NCI-H1694 treated with DMSO at 0.1 percent for 48 hours (cell line): ENCODE measurements at regions not wholly inside any gene's neighbourhood (a gene's known extent, or its start where the extent isn't known, plus 50 kb on each side); places are given as distances from the start of the nearest gene placed in this dataset.

Experiments used
- DNase-seq: peaks from one replicate; lab custom pipeline; 2025; lab: John Stamatoyannopoulos, UW

DNA sequence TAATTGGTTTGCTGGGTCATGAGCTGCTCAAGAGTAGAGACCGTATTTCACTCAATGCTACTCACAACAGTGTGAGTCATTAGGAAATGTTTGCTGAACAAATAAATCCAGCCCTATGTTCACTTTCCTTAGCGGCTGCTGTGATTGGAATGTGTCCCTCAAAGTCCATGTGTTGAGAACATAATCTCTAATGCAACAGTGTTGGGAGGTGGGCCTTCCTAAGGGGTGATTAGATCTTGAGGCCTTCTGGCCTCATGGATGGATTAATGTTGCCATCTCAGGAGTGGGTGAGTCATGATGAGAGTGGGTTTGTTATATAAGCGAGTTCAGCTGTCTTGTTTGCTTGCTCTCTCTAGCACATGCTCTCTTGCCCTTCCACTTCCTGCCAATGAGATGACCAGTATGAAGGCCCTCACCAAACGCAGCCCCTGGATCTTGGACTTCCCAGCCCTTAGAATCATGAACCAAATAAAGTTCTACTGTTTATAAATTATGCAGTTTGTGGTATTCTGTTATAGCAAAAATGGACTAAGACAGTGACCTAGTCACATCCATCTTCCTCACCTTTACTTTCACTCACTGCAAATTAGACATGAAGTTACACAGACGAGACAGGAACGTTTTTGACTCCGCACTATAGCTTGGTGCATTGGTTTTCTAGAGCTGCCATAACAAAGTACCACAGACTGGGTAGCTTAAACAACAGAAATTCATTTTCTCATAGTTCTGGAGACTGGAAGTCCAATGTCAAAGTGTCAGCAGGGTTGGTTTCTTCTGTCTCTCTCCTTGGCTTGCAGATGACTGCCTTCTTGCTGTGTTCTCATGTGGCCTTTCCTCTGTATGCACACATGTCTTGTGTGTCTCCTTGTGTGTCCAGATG, 50.9 kb upstream of the FAM169A start:
- no peak for DNase-seq
